ENCODE measurements at regions not wholly inside any gene's neighbourhood (a gene's known extent, or its start where the extent isn't known, plus 50 kb on each side); places are given as distances from the start of the nearest gene placed in this dataset.

- H3K4me3 ChIP-seq = no peak overlapping the region
- intact Hi-C loops (cut with DNase I) = no loop called here
- no peaks in the 10 kb centered on the region for H3K36me3 ChIP-seq
- H3K9me3 ChIP-seq = no peaks in the 10 kb centered on the region
- no peaks in the 10 kb centered on the region for H3K4me1 ChIP-seq (ENCODE audit: insufficient read depth)
- WGBS, 3 donors = 85 to 89% (median 87%) methylated on average over 5 of the region's 5 CpGs
- no peak for TF ChIP-seq POLR2A (IDR thresholded peaks at IDR 0.05)
- no peak for TF ChIP-seq EP300 (IDR thresholded peaks at IDR 0.05)
- TF ChIP-seq CTCF (IDR thresholded peaks at IDR 0.05) = no peak
- H3K27ac ChIP-seq = no peak overlapping the region
- DNase-seq = no peak
- H3K27me3 ChIP-seq = no peaks in the 10 kb centered on the region
Observed at GRCh38 chr2:181252262-181253148, 204.7 kb upstream of the ITGA4 start.

GRCh38 chr2:181253438-181253837, 203.7 kb upstream of the ITGA4 start:
- H3K36me3 ChIP-seq = no peaks in the 10 kb centered on the region
- no peaks in the 10 kb centered on the region for H3K9me3 ChIP-seq
- intact Hi-C loops (cut with DNase I) = no loop called here
- WGBS, 3 donors = 75 to 86% (median 79%) methylated on average over 3 of the region's 3 CpGs
- H3K4me3 ChIP-seq = no peak overlapping the region
- H3K27me3 ChIP-seq = no peaks in the 10 kb centered on the region
- TF ChIP-seq EP300 (IDR thresholded peaks at IDR 0.05) = no peak
- no peak for TF ChIP-seq POLR2A (IDR thresholded peaks at IDR 0.05)
- TF ChIP-seq CTCF (IDR thresholded peaks at IDR 0.05) = no peak
- H3K4me1 ChIP-seq (ENCODE audit: insufficient read depth) = no peaks in the 10 kb centered on the region
- no peak for DNase-seq
- H3K27ac ChIP-seq = no peak overlapping the region

- WGBS, 3 donors = 60 to 79% (median 74%) methylated on average over 1 of the region's 1 CpG
- no peak for DNase-seq
- no peak overlapping the region for H3K4me3 ChIP-seq
- no peaks in the 10 kb centered on the region for H3K27me3 ChIP-seq
- intact Hi-C loops (cut with DNase I) = no loop called here
- no peaks in the 10 kb centered on the region for H3K4me1 ChIP-seq (ENCODE audit: insufficient read depth)
- TF ChIP-seq EP300 (IDR thresholded peaks at IDR 0.05) = no peak
- no peak for TF ChIP-seq POLR2A (IDR thresholded peaks at IDR 0.05)
- TF ChIP-seq CTCF (IDR thresholded peaks at IDR 0.05) = no peak
- H3K27ac ChIP-seq = no peak overlapping the region
- no peaks in the 10 kb centered on the region for H3K9me3 ChIP-seq
- no peaks in the 10 kb centered on the region for H3K36me3 ChIP-seq
Observed at GRCh38 chr2:181255651-181256050, 201.5 kb upstream of the ITGA4 start.

- no peak for DNase-seq
- Histone ChIP-seq H3K27ac (no peak overlapping the region), H3K27me3 (no peaks in the 10 kb centered on the region), H3K4me3 (no peak overlapping the region), H3K36me3 (no peaks in the 10 kb centered on the region), H3K9me3 (no peaks in the 10 kb centered on the region), H3K4me1 (ENCODE audit: insufficient read depth) (no peaks in the 10 kb centered on the region)
- intact Hi-C loops (cut with DNase I) = no loop called here
- 46 to 65% (median 53%) methylated on average over 2 of the region's 2 CpGs for WGBS, 3 donors
- TF ChIP-seq EP300 (IDR thresholded peaks at IDR 0.05) = no peak
- no peak for TF ChIP-seq POLR2A (IDR thresholded peaks at IDR 0.05)
- no peak for TF ChIP-seq CTCF (IDR thresholded peaks at IDR 0.05)
Observed at GRCh38 chr2:181258720-181259119, 198.5 kb upstream of the ITGA4 start.
